SK-N-SH (cell line): ENCODE measurements at regions not wholly inside any gene's neighbourhood (a gene's known extent, or its start where the extent isn't known, plus 50 kb on each side); places are given as distances from the start of the nearest gene placed in this dataset.

Source experiments
- CTCF ChIA-PET: fragments of 300-600, 350-600 bp; formaldehyde crosslinking; extraction: SDS; loops from one replicate; lab custom pipeline; 2021; lab: Yijun Ruan, JAX
- POLR2A ChIA-PET: fragments of 350-600 bp; sonication (Branson Sonifier 250); formaldehyde crosslinking; extraction: SDS; loops from one replicate; lab custom pipeline; 2020; ENCODE audit warnings: antibody characterized with exemption, inconsistent platforms; lab: Yijun Ruan, JAX
- DNase-seq: peaks from one replicate; pipeline ENCODE4 v3.0.0; 2012
- H2AFZ ChIP-seq: fragments of 200-600 bp; sonication (generic); 2 replicates; pipeline ENCODE4 v1.8.1; 2016; ENCODE audit warnings: antibody characterized with exemption, mild to moderate bottlenecking, low read depth
- H3F3A ChIP-seq: fragments of 200-600 bp; sonication (generic); replicated peaks from 2 replicates; pipeline ENCODE3; 2016; ENCODE audit warnings: antibody characterized with exemption, mild to moderate bottlenecking; ENCODE audit not compliant: insufficient read depth
- H3K27ac ChIP-seq, 2 experiments: fragments of 200-500 bp in 1 of 2; fragments of 200-600 bp in 1 of 2; sonication (Bioruptor generic) in 1 of 2; sonication (generic), shearing (Covaris generic) in 1 of 2; 2 replicates each; pipeline versions ENCODE4 v1.5.1 to v1.6.1; 2014 to 2016; ENCODE audit warnings: low read depth in 2 of 2, inconsistent platforms in 1 of 2, low read length in 1 of 2, mild to moderate bottlenecking in 1 of 2, mixed read lengths in 1 of 2
- H3K27me3 ChIP-seq: fragments of 200-600 bp; sonication (generic), shearing (Covaris generic); 2 replicates; pipeline ENCODE4 v1.6.1; 2016; ENCODE audit warnings: mixed run types; ENCODE audit not compliant: insufficient read depth
- H3K36me3 ChIP-seq, 2 experiments: fragments of 200-500 bp in 1 of 2; fragments of 200-600 bp in 1 of 2; sonication (Bioruptor generic) in 1 of 2; sonication (generic) in 1 of 2; replicated peaks in 1 of 2; 2 replicates each; pipeline versions ENCODE3 to v1.5.1; 2014 to 2016; ENCODE audit warnings: low read length in 1 of 2, mild to moderate bottlenecking in 1 of 2; ENCODE audit not compliant: insufficient read depth in 2 of 2, control insufficient read depth in 1 of 2
- H3K4me1 ChIP-seq, 2 experiments: fragments of 200-500 bp in 1 of 2; fragments of 200-600 bp in 1 of 2; sonication (Bioruptor generic) in 1 of 2; sonication (generic), shearing (Covaris generic) in 1 of 2; 2 replicates each; pipeline versions ENCODE4 v1.5.1 to v1.6.1; 2014 to 2016; ENCODE audit warnings: low read depth in 1 of 2, low read length in 1 of 2, mixed run types in 1 of 2; ENCODE audit not compliant: insufficient read depth in 2 of 2, control insufficient read depth in 1 of 2
- H3K4me2 ChIP-seq: fragments of 200-600 bp; sonication (generic), shearing (Covaris generic); 2 replicates; pipeline ENCODE4 v1.6.1; 2017; ENCODE audit warnings: mixed run types
- H3K4me3 ChIP-seq, 2 experiments: fragments of 200-500 bp in 1 of 2; fragments of 200-600 bp in 1 of 2; sonication (Bioruptor generic) in 1 of 2; sonication (generic), shearing (Covaris generic) in 1 of 2; 2 replicates each; pipeline versions ENCODE4 v1.5.1 to v1.8.1; 2014 to 2016; ENCODE audit warnings: low read depth in 2 of 2, inconsistent platforms in 1 of 2, low read length in 1 of 2, mild to moderate bottlenecking in 1 of 2, mixed read lengths in 1 of 2, moderate library complexity in 1 of 2
- H3K79me2 ChIP-seq: fragments of 200-600 bp; sonication (generic); 2 replicates; pipeline ENCODE4 v1.8.1; 2017; ENCODE audit warnings: mild to moderate bottlenecking; ENCODE audit not compliant: insufficient read depth
- H3K9ac ChIP-seq: fragments of 200-600 bp; sonication (generic); 2 replicates; pipeline ENCODE4 v1.6.1; 2017; ENCODE audit warnings: mixed run types
- H3K9me2 ChIP-seq: fragments of 200-600 bp; sonication (generic); 2 replicates; pipeline ENCODE4 v1.6.1; 2017; ENCODE audit warnings: mixed run types
- H3K9me3 ChIP-seq: fragments of 200-600 bp; sonication (generic); 2 replicates; pipeline ENCODE4 v1.6.1; 2017; ENCODE audit warnings: mixed run types, mild to moderate bottlenecking, moderate library complexity
- H4K20me1 ChIP-seq: fragments of 200-600 bp; sonication (generic); 2 replicates; pipeline ENCODE4 v1.6.1; 2017; ENCODE audit warnings: mild to moderate bottlenecking, mixed run types; ENCODE audit not compliant: insufficient read depth
- EZH2phosphoT487 ChIP-seq: fragments of 200-600 bp; sonication (generic); IDR thresholded peaks from 2 replicates; pipeline ENCODE4 v1.6.1; 2017; ENCODE audit warnings: low read depth, mixed run types, mild to moderate bottlenecking, antibody characterized with exemption, moderate library complexity, borderline replicate concordance
- MEF2A ChIP-seq: IDR thresholded peaks from 2 replicates; pipeline ENCODE4 v1.4.0; 2012; ENCODE audit warnings: low read depth, borderline replicate concordance
- RAD21 ChIP-seq: IDR thresholded peaks from 2 replicates; pipeline ENCODE4 v1.6.1; 2012; ENCODE audit warnings: mild to moderate bottlenecking, low read length
- RCOR1 ChIP-seq: fragments of 150-350 bp; IDR thresholded peaks from 2 replicates; pipeline ENCODE4 v1.6.1; 2017; ENCODE audit warnings: antibody characterized with exemption, low read length
- REST ChIP-seq: IDR thresholded peaks from 2 replicates; pipeline ENCODE4 v1.6.1; 2012; ENCODE audit warnings: mild to moderate bottlenecking, low read depth, low read length, moderate library complexity
- SIN3A ChIP-seq: IDR thresholded peaks from 2 replicates; pipeline ENCODE4 v1.6.1; 2012; ENCODE audit warnings: low read depth, mild to moderate bottlenecking, low read length, moderate library complexity, borderline replicate concordance
- SMC3 ChIP-seq: IDR thresholded peaks from 2 replicates; pipeline ENCODE4 v1.6.1; 2012; ENCODE audit warnings: low read depth, low read length, improper control_type of control experiment
- TAF1 ChIP-seq: IDR thresholded peaks from 2 replicates; pipeline ENCODE4 v1.6.1; 2012; ENCODE audit warnings: low read depth, mild to moderate bottlenecking, low read length, moderate library complexity, borderline replicate concordance
- WGBS: methylation state at CpG from one replicate; pipeline ENCODE4 v1.1.6; 2017; ENCODE audit warnings: low lambda C conversion rate; 5-methylcytosine and 5-hydroxymethylcytosine counted together

GRCh38 chr11:134532921-134533421, 120.9 kb upstream of the B3GAT1 start:
- DNase-seq, result no peak
- H3K9ac ChIP-seq, result no peak overlapping the region

GRCh38 chr11:134532131-134532920, 120.3 kb upstream of the B3GAT1 start:
- CTCF ChIA-PET, result no interaction called here
- Histone ChIP-seq H3K27ac (no peak overlapping the region), H4K20me1 (no peaks in the 10 kb centered on the region), H3K36me3 (no peaks in the 10 kb centered on the region), H3F3A (no peaks in the 10 kb centered on the region), H3K79me2 (no peaks in the 10 kb centered on the region), H3K4me2 (no peak overlapping the region), H3K9me3 (no peaks in the 10 kb centered on the region), H3K4me3 (no peak overlapping the region), H3K27me3 (no peaks in the 10 kb centered on the region), H3K4me1 (peaks cover 0 to 6% of the 10 kb centered on the region in 2 experiments; a peak in 1 of 4 replicates), H3K9ac (no peak overlapping the region), H2AFZ (no peak overlapping the region)
- POLR2A ChIA-PET, result no interaction called here
- 41% methylated on average over 7 of the region's 23 CpGs for WGBS
- no peak for TF ChIP-seq SIN3A
- TF ChIP-seq EZH2phosphoT487, result no peak
- TF ChIP-seq, all 33 proteins: peak for 0
- no peaks in the 10 kb centered on the region for H3K9me2 ChIP-seq
- no peak for DNase-seq

More at GRCh38 chr11:134532921-134533421, 120.9 kb upstream of the B3GAT1 start:
- no peaks in the 10 kb centered on the region for H3F3A ChIP-seq
- no peaks in the 10 kb centered on the region for H3K79me2 ChIP-seq
- H3K4me3 ChIP-seq, result no peak overlapping the region
- no peak overlapping the region for H3K4me2 ChIP-seq
- CTCF ChIA-PET, result interaction anchor here (1.1 kb wide), 1 partner anchor 47 kb away, joined by 4 read pairs; no protein-coding TSS in a partner anchor
- H3K36me3 ChIP-seq, result no peaks in the 10 kb centered on the region
- POLR2A ChIA-PET, result no interaction called here
- no peaks in the 10 kb centered on the region for H4K20me1 ChIP-seq
- H3K9me2 ChIP-seq, result no peaks in the 10 kb centered on the region
- H3K4me1 ChIP-seq, result peaks cover 0 to 6% of the 10 kb centered on the region in 2 experiments; a peak in 1 of 4 replicates
- WGBS, result no CpG with 5 or more reads among the region's 13 CpGs
- no peaks in the 10 kb centered on the region for H3K27me3 ChIP-seq
- H3K27ac ChIP-seq, result no peak overlapping the region
- TF ChIP-seq MEF2A (no peak), TAF1 (no peak), RAD21 (peak; percentile 35; the same call in 1 of the 2 replicates)
- no peak overlapping the region for H2AFZ ChIP-seq
- no peaks in the 10 kb centered on the region for H3K9me3 ChIP-seq

- no peaks in the 10 kb centered on the region for H4K20me1 ChIP-seq
- H3K4me1 ChIP-seq, result peaks cover 0 to 6% of the 10 kb centered on the region in 2 experiments; a peak in 1 of 4 replicates
- POLR2A ChIA-PET, result no interaction called here
- no peak overlapping the region for H3K4me3 ChIP-seq
- no peak overlapping the region for H3K9ac ChIP-seq
- no peak overlapping the region for H2AFZ ChIP-seq
- H3K27me3 ChIP-seq, result no peaks in the 10 kb centered on the region
- 70% methylated on average over 18 of the region's 23 CpGs for WGBS
- no peaks in the 10 kb centered on the region for H3K79me2 ChIP-seq
- H3F3A ChIP-seq, result no peaks in the 10 kb centered on the region
- TF ChIP-seq REST (no peak), SMC3 (no peak), RCOR1 (no peak)
- TF ChIP-seq, all 33 proteins: peak for 0
- Histone ChIP-seq H3K27ac (no peak overlapping the region), H3K9me2 (no peaks in the 10 kb centered on the region), H3K36me3 (no peaks in the 10 kb centered on the region), H3K9me3 (no peaks in the 10 kb centered on the region), H3K4me2 (no peak overlapping the region)
- CTCF ChIA-PET, result interaction anchor here (1.2 kb wide), 1 partner anchor 11 kb away, joined by 3 read pairs; no protein-coding TSS in a partner anchor
- DNase-seq, result no peak
Observed at GRCh38 chr11:134531327-134532130, 119.5 kb upstream of the B3GAT1 start.
